Body of pancreas (tissue), 4 donors: ENCODE measurements at regions not wholly inside any gene's neighbourhood (a gene's known extent, or its start where the extent isn't known, plus 50 kb on each side); places are given as distances from the start of the nearest gene placed in this dataset.

Experiments
- ATAC-seq: fragments of 150-250 bp; one replicate; pipeline ENCODE4 v1.9.1; 2016
- DNase-seq, 4 donors: peaks; one replicate each; pipeline ENCODE4 v3.0.0-alpha.2; 2019
- H3K27ac ChIP-seq, 4 donors: fragments of 200-600 bp; sonication (generic); 1 replicate in 3 of 4; 2 replicates in 1 of 4; pipeline versions ENCODE4 v1.5.1 to v1.6.1; 2016 to 2019; ENCODE audit warnings: mild to moderate bottlenecking in 1 of 4, mixed read lengths in 1 of 4, moderate library complexity in 1 of 4
- H3K27me3 ChIP-seq, 2 donors: fragments of 200-600 bp; sonication (generic); one replicate each; pipeline ENCODE4 v1.6.0; 2016; ENCODE audit warnings: mild to moderate bottlenecking in 1 of 2
- H3K36me3 ChIP-seq, 2 donors: fragments of 200-600 bp; sonication (generic); replicated peaks in 1 of 2; 2 replicates each; pipeline ENCODE4 v1.5.1; 2016; ENCODE audit warnings: low read depth in 2 of 2; ENCODE audit not compliant: insufficient read depth in 1 of 2
- H3K4me1 ChIP-seq: fragments of 200-600 bp; sonication (generic); one replicate; pipeline ENCODE4 v1.6.0; 2016
- H3K4me3 ChIP-seq, 2 donors: fragments of 200-600 bp; sonication (generic); 1 replicate in 1 of 2; 2 replicates in 1 of 2; pipeline ENCODE4 v1.5.1; 2016 to 2019
- H3K9me3 ChIP-seq, 3 donors: fragments of 200-600 bp; sonication (generic); 1 replicate in 2 of 3; 2 replicates in 1 of 3; pipeline ENCODE4 v1.5.1; 2016
- POLR2A ChIP-seq, 3 donors: fragments of 450-650 bp; IDR thresholded peaks; one replicate each; pipeline ENCODE4 v1.6.1; 2016; ENCODE audit warnings: antibody characterized with exemption in 3 of 3, mild to moderate bottlenecking in 2 of 3
- WGBS, 2 donors: methylation state at CpG; one replicate each; pipeline ENCODE4 v1.1.5; 2017; 5-methylcytosine and 5-hydroxymethylcytosine counted together
- intact Hi-C: fragments of 100-400 bp; cut with DNase I; formaldehyde crosslinking; loops from one replicate; pipeline ENCODE4 v1.15.1; 2023
- TF ChIP-seq, protein P1 (sequence below), 7 experiments: fragments of 450-650 bp in 4 of 7; fragments of 200-600 bp in 3 of 7; sonication (generic) in 3 of 7; IDR thresholded peaks; one replicate each; pipeline ENCODE4 v1.5.1; 2016 to 2019; ENCODE audit warnings: antibody characterized with exemption in 7 of 7

DNA sequence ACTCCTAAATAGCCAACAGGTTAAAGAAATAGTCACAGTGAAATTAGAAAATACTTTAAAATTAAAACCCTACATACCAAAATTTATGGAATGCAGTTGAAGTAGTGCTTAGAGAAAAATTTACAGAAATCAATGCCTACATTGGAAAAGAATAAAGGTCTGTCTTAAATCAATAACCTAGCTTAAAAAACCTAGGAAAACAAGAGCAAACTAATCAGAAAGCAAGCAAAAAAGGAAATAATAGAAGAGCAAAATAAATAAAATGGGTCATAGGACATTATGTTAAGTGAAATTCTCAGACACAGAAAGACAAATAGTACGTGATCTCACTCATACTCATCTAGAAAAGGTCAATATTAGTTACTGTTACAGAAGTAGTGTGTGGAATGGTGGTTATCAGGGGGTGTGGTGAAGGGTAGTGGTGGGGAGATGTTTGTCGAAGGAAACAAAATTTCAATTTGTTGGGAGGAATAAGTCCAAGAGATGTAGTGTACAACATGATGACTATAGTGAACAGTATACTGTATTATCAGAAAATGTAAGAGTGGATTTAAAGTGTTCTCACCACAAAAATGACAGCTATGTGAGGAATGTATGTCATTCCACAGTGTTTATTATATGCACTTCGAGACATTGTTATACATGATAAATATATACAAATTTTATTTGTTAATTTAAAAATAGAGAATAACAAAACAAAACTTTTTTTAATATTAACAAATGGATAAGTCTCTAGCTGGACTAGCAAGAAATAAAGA is 423.6 kb downstream of the CDH26 start:
- DNase-seq (no peak), ATAC-seq (no peak)
- H3K27me3 ChIP-seq, result no peaks in the 10 kb centered on the region
- no peak overlapping the region for H3K4me3 ChIP-seq
- 51 to 53% methylated on average over 3 of the region's 3 CpGs for WGBS, 2 donors
- intact Hi-C loops, result no loop called here
- H3K9me3 ChIP-seq, result no peaks in the 10 kb centered on the region
- no peak overlapping the region for H3K27ac ChIP-seq
- no peaks in the 10 kb centered on the region for H3K4me1 ChIP-seq
- no peaks in the 10 kb centered on the region for H3K36me3 ChIP-seq
- no peak for TF ChIP-seq POLR2A (IDR thresholded peaks at IDR 0.05)
- TF ChIP-seq, protein P1, sequence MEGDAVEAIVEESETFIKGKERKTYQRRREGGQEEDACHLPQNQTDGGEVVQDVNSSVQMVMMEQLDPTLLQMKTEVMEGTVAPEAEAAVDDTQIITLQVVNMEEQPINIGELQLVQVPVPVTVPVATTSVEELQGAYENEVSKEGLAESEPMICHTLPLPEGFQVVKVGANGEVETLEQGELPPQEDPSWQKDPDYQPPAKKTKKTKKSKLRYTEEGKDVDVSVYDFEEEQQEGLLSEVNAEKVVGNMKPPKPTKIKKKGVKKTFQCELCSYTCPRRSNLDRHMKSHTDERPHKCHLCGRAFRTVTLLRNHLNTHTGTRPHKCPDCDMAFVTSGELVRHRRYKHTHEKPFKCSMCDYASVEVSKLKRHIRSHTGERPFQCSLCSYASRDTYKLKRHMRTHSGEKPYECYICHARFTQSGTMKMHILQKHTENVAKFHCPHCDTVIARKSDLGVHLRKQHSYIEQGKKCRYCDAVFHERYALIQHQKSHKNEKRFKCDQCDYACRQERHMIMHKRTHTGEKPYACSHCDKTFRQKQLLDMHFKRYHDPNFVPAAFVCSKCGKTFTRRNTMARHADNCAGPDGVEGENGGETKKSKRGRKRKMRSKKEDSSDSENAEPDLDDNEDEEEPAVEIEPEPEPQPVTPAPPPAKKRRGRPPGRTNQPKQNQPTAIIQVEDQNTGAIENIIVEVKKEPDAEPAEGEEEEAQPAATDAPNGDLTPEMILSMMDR (IDR thresholded peaks at IDR 0.05), result no peak

DNA sequence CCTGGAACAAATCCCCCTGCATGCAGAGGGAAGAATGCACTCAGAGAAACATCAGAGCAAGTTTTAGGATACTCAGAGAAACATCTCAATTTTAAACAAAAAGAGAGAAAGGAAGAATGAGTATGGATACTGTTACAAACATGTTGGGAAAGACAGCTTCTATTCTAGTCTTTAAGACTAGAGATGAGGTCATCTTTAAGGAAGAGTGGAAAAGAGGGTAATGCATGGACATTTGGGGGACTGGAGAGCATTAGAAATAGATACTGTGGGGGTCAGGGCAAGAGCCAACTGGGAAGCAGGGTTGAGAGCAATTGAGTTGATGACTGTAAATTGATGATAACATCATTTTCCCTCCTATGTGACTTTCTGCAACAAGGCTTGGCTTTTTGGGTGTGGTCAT is 431.2 kb downstream of the CDH26 start:
- Histone ChIP-seq H3K9me3 (no peaks in the 10 kb centered on the region), H3K4me3 (no peak overlapping the region), H3K4me1 (no peaks in the 10 kb centered on the region), H3K36me3 (no peaks in the 10 kb centered on the region), H3K27me3 (no peaks in the 10 kb centered on the region), H3K27ac (no peak overlapping the region)
- intact Hi-C loops, result no loop called here
- ATAC-seq (no peak), DNase-seq (no peak)
- TF ChIP-seq, protein P1 (IDR thresholded peaks at IDR 0.05), result no peak
- no peak for TF ChIP-seq POLR2A (IDR thresholded peaks at IDR 0.05)

DNA sequence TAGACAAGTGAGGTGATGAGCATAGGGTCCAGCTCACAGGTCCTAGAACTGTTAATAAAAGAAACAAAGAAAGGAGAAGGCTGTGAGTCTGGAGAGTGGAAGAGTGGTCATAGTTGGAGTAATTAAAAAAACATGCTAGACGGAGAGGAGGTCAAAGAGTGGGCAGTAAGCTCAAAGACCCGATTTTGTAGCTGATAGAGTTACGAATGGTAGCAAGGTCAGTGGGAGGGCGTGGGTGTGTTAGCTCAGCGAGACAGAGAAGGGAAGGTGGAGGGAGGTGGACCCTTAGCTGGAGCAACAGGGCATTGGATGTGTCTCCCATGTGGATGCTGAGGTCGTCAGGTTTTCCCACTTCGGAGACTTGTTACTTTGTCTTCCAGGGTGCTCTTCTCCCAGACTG is 431.7 kb downstream of the CDH26 start:
- WGBS, 2 donors, result 48 to 52% methylated on average over 7 of the region's 7 CpGs
- TF ChIP-seq, protein P1 (IDR thresholded peaks at IDR 0.05), result no peak
- no peak for TF ChIP-seq POLR2A (IDR thresholded peaks at IDR 0.05)
- DNase-seq (no peak), ATAC-seq (no peak)
- Histone ChIP-seq H3K4me1 (no peaks in the 10 kb centered on the region), H3K36me3 (no peaks in the 10 kb centered on the region), H3K27me3 (no peaks in the 10 kb centered on the region), H3K27ac (no peak overlapping the region), H3K4me3 (no peak overlapping the region), H3K9me3 (no peaks in the 10 kb centered on the region)
- intact Hi-C loops, result no loop called here

DNA sequence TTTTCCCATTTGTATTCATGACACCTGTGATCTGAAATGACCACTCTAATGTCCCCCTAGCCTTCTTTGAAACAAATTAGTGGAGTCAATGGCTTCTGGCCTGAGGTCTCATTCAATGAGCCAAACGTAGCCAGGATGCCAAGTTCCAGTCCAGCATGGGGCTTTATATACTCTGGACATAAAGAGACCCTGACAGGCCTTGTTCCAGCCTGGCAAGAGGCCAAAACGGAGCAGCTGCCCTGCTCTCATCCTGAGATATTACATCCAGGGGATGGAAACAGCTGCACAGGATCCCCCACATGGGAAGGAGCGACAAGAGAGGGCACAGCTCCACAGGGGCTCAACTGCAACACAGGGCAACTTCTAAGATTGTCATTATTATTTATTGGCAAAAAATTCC is 437.8 kb downstream of the CDH26 start:
- intact Hi-C loops, result no loop called here
- 33% methylated on average over 3 of the region's 3 CpGs for WGBS, 2 donors

More for the DNA sequence above, 437.8 kb downstream of the CDH26 start:
- H3K36me3 ChIP-seq, result no peaks in the 10 kb centered on the region
- no peaks in the 10 kb centered on the region for H3K4me1 ChIP-seq
- TF ChIP-seq POLR2A (IDR thresholded peaks at IDR 0.05), result no peak
- TF ChIP-seq, protein P1 (IDR thresholded peaks at IDR 0.05), result no peak
- H3K27me3 ChIP-seq, result no peaks in the 10 kb centered on the region
- H3K4me3 ChIP-seq, result no peak overlapping the region
- H3K9me3 ChIP-seq, result peaks cover 0 to 4% (median 0%) of the 10 kb centered on the region in 3 donors
- ATAC-seq (no peak), DNase-seq (peak in 2 of 4 donors; percentile 10 to 12)
- H3K27ac ChIP-seq, result no peak overlapping the region
